Tibial nerve (tissue), 4 donors: ENCODE measurements at regions not wholly inside any gene's neighbourhood (a gene's known extent, or its start where the extent isn't known, plus 50 kb on each side); places are given as distances from the start of the nearest gene placed in this dataset.
"Not testable (repeated sequence)": the region's sequence is repeated elsewhere in the genome, so short reads cannot be mapped to it uniquely, and the experiment has no call there.

Source experiments
- DNase-seq, 2 donors: peaks; one replicate each; pipeline ENCODE4 v3.0.0-alpha.2; 2019; ENCODE audit warnings: low spot score in 2 of 2
- H3K27ac ChIP-seq, 4 donors: fragments of 200-600 bp; sonication (generic) in 3 of 4; one replicate each; pipeline ENCODE4 v1.5.1; 2017 to 2019; ENCODE audit warnings: mild to moderate bottlenecking in 1 of 4
- H3K27me3 ChIP-seq, 2 donors: fragments of 200-600 bp; sonication (generic) in 1 of 2; one replicate each; pipeline versions ENCODE4 v1.5.1 to v1.6.0; 2017 to 2019
- H3K36me3 ChIP-seq, 3 donors: fragments of 200-600 bp; sonication (generic); one replicate each; pipeline ENCODE4 v1.5.1; 2018 to 2019
- H3K4me1 ChIP-seq, 4 donors: fragments of 200-600 bp; sonication (generic) in 3 of 4; one replicate each; pipeline ENCODE4 v1.5.1; 2017 to 2019
- H3K4me3 ChIP-seq, 4 donors: fragments of 200-600 bp; sonication (generic) in 3 of 4; one replicate each; pipeline ENCODE4 v1.5.1; 2017 to 2019; ENCODE audit warnings: mild to moderate bottlenecking in 1 of 4, moderate library complexity in 1 of 4
- H3K9me3 ChIP-seq, 4 donors: fragments of 200-600 bp; sonication (generic) in 3 of 4; one replicate each; pipeline ENCODE4 v1.5.1; 2017 to 2019
- EP300 ChIP-seq, 2 donors: sonication (generic); formaldehyde crosslinking; IDR thresholded peaks; one replicate each; pipeline ENCODE4 v1.6.1; 2017; ENCODE audit warnings: antibody characterized with exemption in 2 of 2, mild to moderate bottlenecking in 1 of 2
- POLR2A ChIP-seq, 2 donors: fragments of 450-650 bp; IDR thresholded peaks; one replicate each; pipeline ENCODE4 v1.6.1; 2017; ENCODE audit warnings: antibody characterized with exemption in 2 of 2, mild to moderate bottlenecking in 2 of 2, moderate library complexity in 2 of 2
- WGBS, 2 donors: methylation state at CpG; one replicate each; pipeline ENCODE4 v1.1.5; 2018; 5-methylcytosine and 5-hydroxymethylcytosine counted together
- TF ChIP-seq, protein P1 (sequence below), 5 experiments: fragments of 200-600 bp in 3 of 5; fragments of 450-650 bp in 2 of 5; sonication (generic) in 3 of 5; IDR thresholded peaks; one replicate each; pipeline ENCODE4 v1.5.1; 2016 to 2019; ENCODE audit warnings: antibody characterized with exemption in 5 of 5, mild to moderate bottlenecking in 3 of 5, moderate library complexity in 2 of 5

GRCh38 chr14:83172363-83172762, 1638.7 kb upstream of the SEL1L start:
- H3K9me3 ChIP-seq, result no peaks in the 10 kb centered on the region
- TF ChIP-seq EP300 (IDR thresholded peaks at IDR 0.05) (no peak), POLR2A (IDR thresholded peaks at IDR 0.05) (no peak)
- TF ChIP-seq, protein P1, sequence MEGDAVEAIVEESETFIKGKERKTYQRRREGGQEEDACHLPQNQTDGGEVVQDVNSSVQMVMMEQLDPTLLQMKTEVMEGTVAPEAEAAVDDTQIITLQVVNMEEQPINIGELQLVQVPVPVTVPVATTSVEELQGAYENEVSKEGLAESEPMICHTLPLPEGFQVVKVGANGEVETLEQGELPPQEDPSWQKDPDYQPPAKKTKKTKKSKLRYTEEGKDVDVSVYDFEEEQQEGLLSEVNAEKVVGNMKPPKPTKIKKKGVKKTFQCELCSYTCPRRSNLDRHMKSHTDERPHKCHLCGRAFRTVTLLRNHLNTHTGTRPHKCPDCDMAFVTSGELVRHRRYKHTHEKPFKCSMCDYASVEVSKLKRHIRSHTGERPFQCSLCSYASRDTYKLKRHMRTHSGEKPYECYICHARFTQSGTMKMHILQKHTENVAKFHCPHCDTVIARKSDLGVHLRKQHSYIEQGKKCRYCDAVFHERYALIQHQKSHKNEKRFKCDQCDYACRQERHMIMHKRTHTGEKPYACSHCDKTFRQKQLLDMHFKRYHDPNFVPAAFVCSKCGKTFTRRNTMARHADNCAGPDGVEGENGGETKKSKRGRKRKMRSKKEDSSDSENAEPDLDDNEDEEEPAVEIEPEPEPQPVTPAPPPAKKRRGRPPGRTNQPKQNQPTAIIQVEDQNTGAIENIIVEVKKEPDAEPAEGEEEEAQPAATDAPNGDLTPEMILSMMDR (IDR thresholded peaks at IDR 0.05), result no peak
- H3K36me3 ChIP-seq, result no peaks in the 10 kb centered on the region
- H3K4me1 ChIP-seq, result no peaks in the 10 kb centered on the region
- DNase-seq, result no peak
- H3K27ac ChIP-seq, result no peak overlapping the region
- H3K27me3 ChIP-seq, result no peaks in the 10 kb centered on the region
- H3K4me3 ChIP-seq, result no peak overlapping the region
- WGBS, 2 donors, result 74 to 79% methylated on average over 2 of the region's 2 CpGs

DNA sequence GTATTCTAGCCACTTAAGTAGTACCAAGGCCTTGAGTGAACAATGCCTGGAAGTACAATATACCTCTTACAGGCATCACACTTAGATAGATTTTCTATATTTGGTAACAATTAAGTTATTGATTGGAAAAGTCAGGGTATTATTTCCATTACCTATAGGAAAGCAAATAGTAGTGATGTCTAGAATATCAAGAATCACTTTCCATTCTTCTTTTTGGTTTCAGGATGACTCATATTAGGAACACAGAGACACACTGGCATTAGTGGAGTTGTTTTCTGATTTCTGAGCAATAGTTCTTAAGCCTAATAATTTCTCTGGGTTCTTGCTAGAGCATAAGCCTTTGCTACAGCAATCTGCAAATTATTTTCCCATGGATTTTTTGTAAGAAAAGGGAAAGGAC, 1640.0 kb upstream of the SEL1L start:
- TF ChIP-seq EP300 (IDR thresholded peaks at IDR 0.05) (no peak), POLR2A (IDR thresholded peaks at IDR 0.05) (no peak)
- TF ChIP-seq, protein P1 (IDR thresholded peaks at IDR 0.05), result no peak
- no peak for DNase-seq
- no peaks in the 10 kb centered on the region for H3K9me3 ChIP-seq
- no peaks in the 10 kb centered on the region for H3K36me3 ChIP-seq
- H3K4me3 ChIP-seq, result no peak overlapping the region
- no peaks in the 10 kb centered on the region for H3K27me3 ChIP-seq
- no peaks in the 10 kb centered on the region for H3K4me1 ChIP-seq
- no peak overlapping the region for H3K27ac ChIP-seq

DNA sequence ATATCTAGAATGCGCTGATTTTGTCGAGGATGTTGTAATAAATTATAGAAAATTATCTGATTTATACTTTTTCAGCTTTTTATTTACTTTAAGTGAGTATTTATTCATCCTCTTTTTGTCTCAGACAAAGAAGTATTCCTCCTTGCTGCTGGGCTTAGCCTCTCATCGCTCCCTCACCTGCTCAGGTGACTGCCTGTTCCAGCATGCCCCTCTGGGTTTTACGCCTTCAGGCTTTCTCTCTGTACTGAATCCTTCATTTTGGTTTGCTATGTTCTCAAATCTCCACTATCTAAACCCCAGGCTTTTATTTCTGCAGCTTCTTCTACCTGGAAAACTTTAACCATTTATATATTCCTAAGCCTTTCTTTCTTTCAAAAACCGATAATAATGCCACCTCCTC, 1650.9 kb upstream of the SEL1L start:
- Histone ChIP-seq H3K4me1 (no peaks in the 10 kb centered on the region), H3K27ac (no peak overlapping the region), H3K4me3 (no peak overlapping the region), H3K27me3 (no peaks in the 10 kb centered on the region), H3K36me3 (no peaks in the 10 kb centered on the region), H3K9me3 (no peaks in the 10 kb centered on the region)
- TF ChIP-seq EP300 (IDR thresholded peaks at IDR 0.05), result no peak
- TF ChIP-seq, protein P1 (IDR thresholded peaks at IDR 0.05), result no peak
- no peak for TF ChIP-seq POLR2A (IDR thresholded peaks at IDR 0.05)
- no peak for DNase-seq
- 93% methylated on average over 5 of the region's 5 CpGs for WGBS, 2 donors

- H3K9me3 ChIP-seq, result peaks cover 0 to 10% (median 0%) of the 10 kb centered on the region in 4 donors
- not testable (repeated sequence) for H3K27me3 ChIP-seq, DNase-seq, H3K27ac ChIP-seq, H3K4me3 ChIP-seq, H3K4me1 ChIP-seq, H3K36me3 ChIP-seq
Measured at GRCh38 chr14:83188311-83188710, 1654.7 kb upstream of the SEL1L start.

GRCh38 chr14:83196236-83196635, 1662.6 kb upstream of the SEL1L start:
- 86 to 88% methylated on average over 1 of the region's 1 CpG for WGBS, 2 donors
- Histone ChIP-seq H3K4me3 (no peak overlapping the region), H3K9me3 (peaks cover 0 to 10% (median 0%) of the 10 kb centered on the region in 4 donors), H3K36me3 (no peaks in the 10 kb centered on the region), H3K27ac (no peak overlapping the region), H3K27me3 (no peaks in the 10 kb centered on the region), H3K4me1 (no peaks in the 10 kb centered on the region)
- no peak for DNase-seq
- TF ChIP-seq, protein P1 (IDR thresholded peaks at IDR 0.05), result no peak
- TF ChIP-seq POLR2A (IDR thresholded peaks at IDR 0.05) (no peak), EP300 (IDR thresholded peaks at IDR 0.05) (no peak)

DNA sequence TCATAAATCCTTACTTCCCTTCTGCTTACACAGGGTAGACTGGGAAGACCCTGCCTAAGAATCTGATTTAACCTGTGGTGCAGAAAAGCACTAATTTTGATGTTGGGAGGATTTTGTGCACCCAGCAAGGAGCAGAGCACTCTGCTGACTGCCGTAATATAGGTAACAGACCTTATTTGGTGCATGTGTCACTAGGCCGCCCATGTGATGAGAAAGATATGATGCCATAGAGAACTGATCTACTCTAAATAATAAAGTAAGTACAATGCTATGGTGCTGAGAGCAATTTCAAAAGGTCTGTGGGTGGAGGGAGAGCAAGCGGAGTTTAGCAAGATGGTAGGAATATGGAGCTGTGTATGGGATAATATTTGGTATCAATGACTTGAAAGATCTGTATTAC, 1663.6 kb upstream of the SEL1L start:
- TF ChIP-seq EP300 (IDR thresholded peaks at IDR 0.05) (no peak), POLR2A (IDR thresholded peaks at IDR 0.05) (no peak)
- TF ChIP-seq, protein P1 (IDR thresholded peaks at IDR 0.05), result no peak
- Histone ChIP-seq H3K27me3 (no peaks in the 10 kb centered on the region), H3K9me3 (peaks cover 0 to 4% (median 0%) of the 10 kb centered on the region in 4 donors), H3K27ac (no peak overlapping the region), H3K36me3 (no peaks in the 10 kb centered on the region), H3K4me1 (no peaks in the 10 kb centered on the region), H3K4me3 (no peak overlapping the region)
- WGBS, 2 donors, result 63 to 64% methylated on average over 3 of the region's 3 CpGs
- DNase-seq, result no peak
